ENCODE measurements at regions not wholly inside any gene's neighbourhood (a gene's known extent, or its start where the extent isn't known, plus 50 kb on each side); places are given as distances from the start of the nearest gene placed in this dataset.

DNA sequence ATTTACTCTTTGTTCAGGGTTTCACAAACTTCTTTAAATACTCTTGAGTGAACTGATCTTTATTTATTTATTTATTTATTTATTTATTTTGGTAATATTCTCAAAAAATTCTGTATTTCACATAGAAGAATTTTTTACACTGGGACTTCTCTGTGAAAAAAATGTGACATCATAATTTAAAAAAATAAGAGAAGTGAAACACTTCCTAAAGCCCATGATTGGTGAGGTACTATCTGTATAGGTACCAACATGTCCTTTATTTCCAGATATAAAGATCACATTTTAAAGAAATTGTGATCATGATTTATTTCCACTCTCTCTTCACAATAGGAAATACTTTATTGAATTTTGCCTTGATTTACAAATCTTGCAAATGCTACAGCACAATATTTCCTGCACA lies 497.1 kb downstream of the FAT4 start:
- no peak for TF ChIP-seq EP300 (IDR thresholded peaks at IDR 0.05)
- TF ChIP-seq POLR2A (IDR thresholded peaks at IDR 0.05), result no peak
- TF ChIP-seq, protein P1, sequence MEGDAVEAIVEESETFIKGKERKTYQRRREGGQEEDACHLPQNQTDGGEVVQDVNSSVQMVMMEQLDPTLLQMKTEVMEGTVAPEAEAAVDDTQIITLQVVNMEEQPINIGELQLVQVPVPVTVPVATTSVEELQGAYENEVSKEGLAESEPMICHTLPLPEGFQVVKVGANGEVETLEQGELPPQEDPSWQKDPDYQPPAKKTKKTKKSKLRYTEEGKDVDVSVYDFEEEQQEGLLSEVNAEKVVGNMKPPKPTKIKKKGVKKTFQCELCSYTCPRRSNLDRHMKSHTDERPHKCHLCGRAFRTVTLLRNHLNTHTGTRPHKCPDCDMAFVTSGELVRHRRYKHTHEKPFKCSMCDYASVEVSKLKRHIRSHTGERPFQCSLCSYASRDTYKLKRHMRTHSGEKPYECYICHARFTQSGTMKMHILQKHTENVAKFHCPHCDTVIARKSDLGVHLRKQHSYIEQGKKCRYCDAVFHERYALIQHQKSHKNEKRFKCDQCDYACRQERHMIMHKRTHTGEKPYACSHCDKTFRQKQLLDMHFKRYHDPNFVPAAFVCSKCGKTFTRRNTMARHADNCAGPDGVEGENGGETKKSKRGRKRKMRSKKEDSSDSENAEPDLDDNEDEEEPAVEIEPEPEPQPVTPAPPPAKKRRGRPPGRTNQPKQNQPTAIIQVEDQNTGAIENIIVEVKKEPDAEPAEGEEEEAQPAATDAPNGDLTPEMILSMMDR (IDR thresholded peaks at IDR 0.05), result no peak
- no peak for TF ChIP-seq POLR2AphosphoS5 (IDR thresholded peaks at IDR 0.05)
